Mesothelial cell of epicardium (in vitro differentiated cells): ENCODE measurements at regions not wholly inside any gene's neighbourhood (a gene's known extent, or its start where the extent isn't known, plus 50 kb on each side); places are given as distances from the start of the nearest gene placed in this dataset.
"Not testable (repeated sequence)": the region's sequence is repeated elsewhere in the genome, so short reads cannot be mapped to it uniquely, and the experiment has no call there.

ENCODE experiments used
- DNase-seq, 2 experiments: peaks; one replicate each; pipeline ENCODE4 v3.0.0; 2021; ENCODE audit warnings: low spot score in 2 of 2; ENCODE audit not compliant: unreplicated experiment in 2 of 2
- H3K27ac Mint-ChIP-seq: 2 replicates; pipeline ENCODE4 v1.8.0; 2021; ENCODE audit warnings: mixed read lengths
- H3K27me3 Mint-ChIP-seq: 2 replicates; pipeline ENCODE4 v1.8.0; 2021; ENCODE audit warnings: low read depth, mixed read lengths
- H3K36me3 Mint-ChIP-seq: 2 replicates; pipeline ENCODE4 v1.8.0; 2021; ENCODE audit warnings: mixed read lengths
- H3K4me1 Mint-ChIP-seq: 2 replicates; pipeline ENCODE4 v1.8.0; 2021; ENCODE audit warnings: mixed read lengths
- H3K4me3 Mint-ChIP-seq: 2 replicates; pipeline ENCODE4 v1.8.0; 2021; ENCODE audit warnings: mild to moderate bottlenecking, moderate library complexity, mixed read lengths
- H3K9me3 Mint-ChIP-seq: 2 replicates; pipeline ENCODE4 v1.8.0; 2021; ENCODE audit warnings: mixed read lengths
- TF ChIP-seq, protein P1 (sequence below): fragments of 200-600 bp; sonication (generic); IDR thresholded peaks from one replicate; pipeline ENCODE4 v1.5.0; 2021; ENCODE audit warnings: antibody characterized with exemption; ENCODE audit not compliant: unreplicated experiment

GRCh38 chr13:84591444-84591843, 709.2 kb upstream of the SLITRK1 start:
- no peaks in the 10 kb centered on the region for H3K27me3 Mint-ChIP-seq
- H3K9me3 Mint-ChIP-seq = peaks cover 5% of the 10 kb centered on the region

DNA sequence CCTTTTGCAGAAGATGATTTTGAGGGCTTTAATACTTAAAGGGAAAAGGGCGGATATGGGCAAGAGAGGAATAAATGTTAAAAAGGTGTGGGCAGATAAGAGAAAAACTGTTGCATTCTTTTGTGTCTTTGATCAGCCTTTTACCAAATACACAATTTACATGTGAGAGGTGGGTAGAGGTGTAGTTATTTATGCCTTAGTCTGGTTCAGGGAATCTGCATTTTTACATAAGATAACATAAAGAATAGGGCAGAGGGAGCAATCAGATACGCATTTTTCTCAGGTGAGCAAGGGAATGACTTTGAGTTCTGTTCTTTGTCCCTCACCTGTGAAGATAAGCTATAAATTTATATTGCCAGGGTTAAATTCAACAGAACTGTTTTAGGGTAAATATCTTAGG, 708.4 kb upstream of the SLITRK1 start:
- TF ChIP-seq, protein P1, sequence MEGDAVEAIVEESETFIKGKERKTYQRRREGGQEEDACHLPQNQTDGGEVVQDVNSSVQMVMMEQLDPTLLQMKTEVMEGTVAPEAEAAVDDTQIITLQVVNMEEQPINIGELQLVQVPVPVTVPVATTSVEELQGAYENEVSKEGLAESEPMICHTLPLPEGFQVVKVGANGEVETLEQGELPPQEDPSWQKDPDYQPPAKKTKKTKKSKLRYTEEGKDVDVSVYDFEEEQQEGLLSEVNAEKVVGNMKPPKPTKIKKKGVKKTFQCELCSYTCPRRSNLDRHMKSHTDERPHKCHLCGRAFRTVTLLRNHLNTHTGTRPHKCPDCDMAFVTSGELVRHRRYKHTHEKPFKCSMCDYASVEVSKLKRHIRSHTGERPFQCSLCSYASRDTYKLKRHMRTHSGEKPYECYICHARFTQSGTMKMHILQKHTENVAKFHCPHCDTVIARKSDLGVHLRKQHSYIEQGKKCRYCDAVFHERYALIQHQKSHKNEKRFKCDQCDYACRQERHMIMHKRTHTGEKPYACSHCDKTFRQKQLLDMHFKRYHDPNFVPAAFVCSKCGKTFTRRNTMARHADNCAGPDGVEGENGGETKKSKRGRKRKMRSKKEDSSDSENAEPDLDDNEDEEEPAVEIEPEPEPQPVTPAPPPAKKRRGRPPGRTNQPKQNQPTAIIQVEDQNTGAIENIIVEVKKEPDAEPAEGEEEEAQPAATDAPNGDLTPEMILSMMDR = no peak
- no peaks in the 10 kb centered on the region for H3K36me3 Mint-ChIP-seq
- H3K4me3 Mint-ChIP-seq = no peak overlapping the region
- no peak overlapping the region for H3K27ac Mint-ChIP-seq
- H3K27me3 Mint-ChIP-seq = no peaks in the 10 kb centered on the region
- no peak for DNase-seq
- peaks cover 24% of the 10 kb centered on the region for H3K4me1 Mint-ChIP-seq
- no peaks in the 10 kb centered on the region for H3K9me3 Mint-ChIP-seq

More at GRCh38 chr13:84591444-84591843, 709.2 kb upstream of the SLITRK1 start:
- H3K27ac Mint-ChIP-seq = no peak overlapping the region
- H3K4me3 Mint-ChIP-seq = no peak overlapping the region
- H3K4me1 Mint-ChIP-seq = peaks cover 24% of the 10 kb centered on the region
- H3K36me3 Mint-ChIP-seq = no peaks in the 10 kb centered on the region
- TF ChIP-seq, protein P1 = no peak
- DNase-seq = no peak

GRCh38 chr13:84588023-84588422, 705.7 kb upstream of the SLITRK1 start:
- TF ChIP-seq, protein P1 = no peak
- H3K36me3 Mint-ChIP-seq = no peaks in the 10 kb centered on the region
- H3K9me3 Mint-ChIP-seq = no peaks in the 10 kb centered on the region
- DNase-seq = no peak
- H3K27ac Mint-ChIP-seq = peak overlapping the region; percentile 56
- H3K4me3 Mint-ChIP-seq = no peak overlapping the region
- peaks cover 24% of the 10 kb centered on the region for H3K4me1 Mint-ChIP-seq
- no peaks in the 10 kb centered on the region for H3K27me3 Mint-ChIP-seq

DNA sequence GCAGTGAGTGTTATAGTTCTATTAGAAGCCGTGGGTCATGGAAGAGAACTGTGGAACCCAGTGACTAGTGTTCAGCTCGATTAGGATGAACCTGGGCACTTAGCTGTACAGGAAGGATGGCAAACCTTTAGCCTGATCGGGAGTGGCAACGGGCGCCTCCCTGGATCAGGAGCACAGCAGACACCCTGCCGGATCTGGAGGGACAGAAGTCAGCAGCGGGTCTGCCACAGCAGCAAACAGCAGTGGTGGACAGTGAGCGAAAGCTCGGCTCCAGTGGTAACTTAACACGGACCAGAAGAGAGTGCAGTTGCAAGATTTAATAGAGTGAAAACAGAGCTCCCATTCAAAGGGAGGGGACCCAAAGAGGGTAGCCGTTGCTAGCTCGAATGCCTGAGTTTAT, 697.6 kb upstream of the SLITRK1 start:
- H3K27me3 Mint-ChIP-seq, DNase-seq, H3K27ac Mint-ChIP-seq, H3K4me1 Mint-ChIP-seq, H3K36me3 Mint-ChIP-seq, H3K4me3 Mint-ChIP-seq: not testable (repeated sequence)
- H3K9me3 Mint-ChIP-seq = peaks cover 18% of the 10 kb centered on the region

GRCh38 chr13:84574851-84575250, 692.6 kb upstream of the SLITRK1 start:
- DNase-seq = no peak
- Mint-ChIP-seq H3K27ac (no peak overlapping the region), H3K4me3 (no peak overlapping the region), H3K9me3 (no peaks in the 10 kb centered on the region), H3K36me3 (no peaks in the 10 kb centered on the region), H3K27me3 (no peaks in the 10 kb centered on the region), H3K4me1 (peaks cover 10% of the 10 kb centered on the region)
- TF ChIP-seq, protein P1 = peak; percentile 22

DNA sequence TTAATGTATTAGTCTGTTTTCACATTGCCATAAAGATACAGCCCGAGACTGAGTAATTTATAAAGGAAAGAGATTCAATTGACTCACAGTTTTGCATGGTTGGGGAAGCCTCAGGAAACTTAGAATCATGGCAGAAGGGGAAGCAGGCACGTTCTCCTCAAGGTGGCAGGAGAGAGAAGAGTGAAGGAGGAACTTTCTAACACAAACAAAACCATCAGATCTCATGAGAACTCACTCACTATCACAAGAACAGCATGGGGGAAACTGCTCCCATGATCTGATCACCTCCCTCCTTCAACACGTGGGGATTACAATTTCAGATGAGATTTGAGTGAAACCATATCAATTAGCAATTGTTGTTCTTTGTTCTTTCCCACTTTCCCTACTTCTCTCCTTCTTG, 689.0 kb upstream of the SLITRK1 start:
- DNase-seq = no peak
- Mint-ChIP-seq H3K36me3 (no peaks in the 10 kb centered on the region), H3K4me1 (peaks cover 22% of the 10 kb centered on the region), H3K9me3 (no peaks in the 10 kb centered on the region), H3K4me3 (no peak overlapping the region), H3K27me3 (no peaks in the 10 kb centered on the region), H3K27ac (no peak overlapping the region)
- TF ChIP-seq, protein P1 = no peak
